K562 (cell line): ENCODE measurements at regions not wholly inside any gene's neighbourhood (a gene's known extent, or its start where the extent isn't known, plus 50 kb on each side); places are given as distances from the start of the nearest gene placed in this dataset.

Source experiments
- ATAC-seq: fragments of 200-7000 bp; cut with Tn5 transposase; 3 replicates; pipeline ENCODE4 v1.9.1; 2020; ENCODE audit warnings: moderate library complexity
- BruUV-seq: library from RNA; stranded (reverse); fragments of 400-500 nt; replicated peaks from 2 replicates; lab custom pipeline; 2021; lab: Mats Ljungman, UMichigan
- CTCF ChIA-PET: fragments of 300-600 bp; formaldehyde crosslinking; extraction: SDS; loops from one replicate; lab custom pipeline; 2021; ENCODE audit warnings: low intra/inter-chr PET ratio; lab: Yijun Ruan, JAX
- POLR2A ChIA-PET: fragments of 300-600, 350-650 bp; sonication (Branson Sonifier 250); formaldehyde crosslinking; extraction: SDS; loops from one replicate; lab custom pipeline; 2021; ENCODE audit warnings: antibody characterized with exemption, inconsistent platforms; lab: Yijun Ruan, JAX
- DNase-seq, 4 experiments: peaks; one replicate each; pipeline versions ENCODE4 v3.0.0 to v3.0.0-alpha.2; 2011 to 2018; ENCODE audit warnings: low spot score in 3 of 4, mixed read lengths in 3 of 4; ENCODE audit errors: extremely low read depth in 1 of 4
- FAIRE-seq: peaks from 2 replicates; lab custom pipeline; 2011; peaks lifted over from hg19 to GRCh38; lab: Jason Lieb, UNC
- H2AFZ ChIP-seq: 2 replicates; pipeline ENCODE4 v1.6.0; 2011; ENCODE audit warnings: low read depth, low read length, control low read depth, inconsistent platforms
- H3K27ac ChIP-seq: fragments of 200-600 bp; 3 replicates; pipeline ENCODE4 v1.8.0; 2011; ENCODE audit warnings: low read depth, mild to moderate bottlenecking, control low read depth, inconsistent platforms, low read length, moderate library complexity, mixed read lengths; ENCODE audit errors: extremely low read depth
- H3K27me3 ChIP-seq, 2 experiments: fragments of 300-600 bp in 1 of 2; 2 replicates in 1 of 2; 3 replicates in 1 of 2; pipeline versions ENCODE4 v1.6.0 to v1.8.0; 2011; ENCODE audit warnings: inconsistent platforms in 2 of 2, low read length in 2 of 2, mild to moderate bottlenecking in 1 of 2, mixed read lengths in 1 of 2, moderate library complexity in 1 of 2; ENCODE audit not compliant: control insufficient read depth in 2 of 2, insufficient read depth in 2 of 2
- H3K36me3 ChIP-seq: fragments of 300-600 bp; 3 replicates; pipeline ENCODE4 v1.8.0; 2011; ENCODE audit warnings: mild to moderate bottlenecking, low read length, inconsistent platforms; ENCODE audit not compliant: control insufficient read depth, insufficient read depth
- H3K4me1 ChIP-seq, 2 experiments: fragments of 200-600 bp in 1 of 2; replicated peaks in 1 of 2; 2 replicates in 1 of 2; 3 replicates in 1 of 2; pipeline versions ENCODE4 v1.5.1 to v1.8.0; 2011; ENCODE audit warnings: inconsistent platforms in 2 of 2, low read length in 2 of 2, mild to moderate bottlenecking in 1 of 2, mixed read lengths in 1 of 2, moderate library complexity in 1 of 2; ENCODE audit not compliant: control insufficient read depth in 2 of 2, insufficient read depth in 2 of 2
- H3K4me2 ChIP-seq: 2 replicates; pipeline ENCODE4 v1.6.1; 2011; ENCODE audit warnings: low read length, control low read depth, inconsistent platforms, mixed read lengths; ENCODE audit not compliant: insufficient read depth
- H3K4me3 ChIP-seq: fragments of 200-600 bp; sonication (generic), shearing (Covaris generic); 2 replicates; pipeline ENCODE4 v1.5.1; 2016; ENCODE audit warnings: control low read depth, inconsistent platforms
- H3K79me2 ChIP-seq: fragments of 200-600 bp; 3 replicates; pipeline ENCODE4 v1.8.0; 2011; ENCODE audit warnings: low read length, inconsistent platforms; ENCODE audit not compliant: control insufficient read depth, insufficient read depth
- H3K9ac ChIP-seq, 2 experiments: 2 replicates each; pipeline versions ENCODE4 v1.6.0 to v1.6.1; 2011; ENCODE audit warnings: low read depth in 2 of 2, low read length in 2 of 2, control low read depth in 1 of 2, inconsistent platforms in 1 of 2, mild to moderate bottlenecking in 1 of 2, mixed read lengths in 1 of 2; ENCODE audit not compliant: insufficient read depth in 1 of 2
- H3K9me1 ChIP-seq: one replicate; pipeline ENCODE4 v1.6.0; 2011; ENCODE audit warnings: inconsistent platforms, mild to moderate bottlenecking, low read length, moderate library complexity; ENCODE audit not compliant: control insufficient read depth, insufficient read depth
- H3K9me3 ChIP-seq: replicated peaks from 2 replicates; pipeline ENCODE4 v1.5.1; 2011; ENCODE audit warnings: low read depth, low read length, inconsistent platforms; ENCODE audit not compliant: control insufficient read depth, insufficient read depth
- H4K20me1 ChIP-seq: replicated peaks from 2 replicates; pipeline ENCODE4 v1.6.1; 2011; ENCODE audit warnings: low read length, inconsistent platforms, mixed read lengths; ENCODE audit not compliant: control insufficient read depth, insufficient read depth
- ARID1B ChIP-seq: fragments of 450-650 bp; IDR thresholded peaks from 2 replicates; pipeline ENCODE4 v1.6.1; 2016; ENCODE audit warnings: antibody characterized with exemption, mild to moderate bottlenecking, inconsistent platforms
- BRCA1 ChIP-seq, 2 experiments: fragments of 450-650 bp in 1 of 2; sonication (generic) in 1 of 2; formaldehyde crosslinking in 1 of 2; IDR thresholded peaks; 2 replicates each; pipeline versions ENCODE4 v1.5.0 to v1.6.1; 2017 to 2020; ENCODE audit warnings: mild to moderate bottlenecking in 1 of 2, missing genetic modification reagents in 1 of 2
- DMBX1 ChIP-seq: fragments of 250-450 bp; sonication (Bioruptor Pico); IDR thresholded peaks from 2 replicates; pipeline ENCODE4 v1.8.0; 2022; ENCODE audit warnings: inconsistent platforms, mild to moderate bottlenecking, moderate library complexity, borderline replicate concordance
- DPF2 ChIP-seq: fragments of 450-650 bp; IDR thresholded peaks from 2 replicates; pipeline ENCODE4 v1.6.1; 2016
- GTF2E2 ChIP-seq: fragments of 200-800 bp; sonication (Bioruptor generic); IDR thresholded peaks from 2 replicates; pipeline ENCODE4 v1.6.1; 2016; ENCODE audit warnings: missing genetic modification characterization, missing compliant biosample characterization
- POLR3G ChIP-seq: IDR thresholded peaks from 2 replicates; pipeline ENCODE4 v1.6.1; 2011; ENCODE audit not compliant: insufficient read length, insufficient replicate concordance; ENCODE audit errors: extremely low read depth
- RBFOX2 ChIP-seq: fragments of 200-400 bp; formaldehyde crosslinking; IDR thresholded peaks from 2 replicates; pipeline ENCODE4 v1.6.1; 2017; ENCODE audit warnings: low read depth, mild to moderate bottlenecking, low read length, moderate library complexity
- SLC30A9 ChIP-seq: fragments of 250-450 bp; sonication (Bioruptor Pico); IDR thresholded peaks from 2 replicates; pipeline ENCODE4 v1.8.0; 2022; ENCODE audit warnings: mild to moderate bottlenecking, moderate library complexity
- SMAD3 ChIP-seq: fragments of 450-650 bp; formaldehyde crosslinking; conservative IDR thresholded peaks from 2 replicates; pipeline ENCODE4 v1.4.0; 2020; ENCODE audit warnings: mild to moderate bottlenecking
- SMAD4 ChIP-seq: fragments of 250-450 bp; sonication (Bioruptor Pico); conservative IDR thresholded peaks from 2 replicates; pipeline ENCODE4 v1.8.0; 2021; ENCODE audit warnings: inconsistent platforms, mild to moderate bottlenecking, moderate library complexity
- SMARCA4 ChIP-seq: fragments of 450-650 bp; IDR thresholded peaks from 2 replicates; pipeline ENCODE4 v1.6.1; 2016
- TEAD4 ChIP-seq, 2 experiments: sonication (generic) in 1 of 2; formaldehyde crosslinking in 1 of 2; IDR thresholded peaks; 2 replicates each; pipeline versions ENCODE4 v1.6.1 to v1.8.0; 2012 to 2022; ENCODE audit warnings: borderline replicate concordance in 1 of 2, inconsistent platforms in 1 of 2, low read length in 1 of 2, mild to moderate bottlenecking in 1 of 2, missing genetic modification reagents in 1 of 2
- ZNF79 ChIP-seq: fragments of 250-450 bp; sonication (Bioruptor Pico); IDR thresholded peaks from 2 replicates; pipeline ENCODE4 v1.4.0; 2020; ENCODE audit warnings: low read depth, mild to moderate bottlenecking, moderate library complexity
- WGBS: fragments of 100-300 bp; shearing (Covaris generic); methylation state at CpG from one replicate; pipeline ENCODE4 v1.1.6; 2016; ENCODE audit warnings: low coverage, mixed read lengths; ENCODE audit not compliant: insufficient coverage; ENCODE audit errors: missing lambda C conversion rate; 5-methylcytosine and 5-hydroxymethylcytosine counted together
- in situ Hi-C: fragments of 300-500 bp; cut with MboI; formaldehyde crosslinking; loops from 4 replicates; pipeline ENCODE4 v1.15.0; 2018; ENCODE audit warnings: inconsistent platforms, mixed read lengths
- intact Hi-C: fragments of 100-400 bp; cut with micrococcal nuclease; formaldehyde crosslinking; loops from 2 replicates; pipeline ENCODE4 v1.14.2; 2022
- TF ChIP-seq, protein P1 (sequence below), 2 experiments: fragments of 250-450 bp in 1 of 2; fragments of 450-650 bp in 1 of 2; sonication (Bioruptor Pico) in 1 of 2; IDR thresholded peaks; 2 replicates each; pipeline versions ENCODE4 v1.6.1 to v1.8.0; 2016 to 2021; ENCODE audit warnings: mild to moderate bottlenecking in 2 of 2, moderate library complexity in 2 of 2, missing compliant biosample characterization in 1 of 2, missing genetic modification characterization in 1 of 2
- TF ChIP-seq, protein P2 (sequence below): sonication (generic); IDR thresholded peaks from 2 replicates; pipeline ENCODE4 v1.6.1; 2016
- TF ChIP-seq, protein P3 (sequence below): sonication (generic); formaldehyde crosslinking; IDR thresholded peaks from 2 replicates; pipeline ENCODE4 v1.8.1; 2023; ENCODE audit warnings: mild to moderate bottlenecking, missing genetic modification reagents

GRCh38 chr15:95639208-95639607, 691.3 kb upstream of the NR2F2 start:
- FAIRE-seq (no peak), ATAC-seq (peak; percentile 59), DNase-seq (peak; percentile 23 to 52 (median 30))
- intact Hi-C loops: no loop called here
- peaks cover 44% of the 10 kb centered on the region; the same call in 2 of the 3 replicates for H3K36me3 ChIP-seq
- H3K9ac ChIP-seq: peak overlapping the region; percentile 79 to 94
- CTCF ChIA-PET: no interaction called here
- no TSS peak for BruUV-seq
- peaks cover 5 to 52% of the 10 kb centered on the region in 2 experiments; a peak in 3 of 5 replicates for H3K4me1 ChIP-seq
- in situ Hi-C loops: no loop called here
- TF ChIP-seq DMBX1 (CRISPR knock-in tag): 0 out of 2 replicates have a peak, but pooled peaks have one; percentile 25
- no peak for TF ChIP-seq SMAD3 (CRISPR knock-in tag)
- TF ChIP-seq BRCA1 (IDR thresholded peaks at IDR 0.05): no peak
- TF ChIP-seq BRCA1 (CRISPR knock-in tag; IDR thresholded peaks at IDR 0.05): no peak
- TF ChIP-seq, protein P1, sequence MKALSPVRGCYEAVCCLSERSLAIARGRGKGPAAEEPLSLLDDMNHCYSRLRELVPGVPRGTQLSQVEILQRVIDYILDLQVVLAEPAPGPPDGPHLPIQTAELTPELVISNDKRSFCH (CRISPR knock-in tag; IDR thresholded peaks at IDR 0.05): no peak
- TF ChIP-seq, protein P1 (tag; IDR thresholded peaks at IDR 0.05): no peak
- TF ChIP-seq, protein P2, sequence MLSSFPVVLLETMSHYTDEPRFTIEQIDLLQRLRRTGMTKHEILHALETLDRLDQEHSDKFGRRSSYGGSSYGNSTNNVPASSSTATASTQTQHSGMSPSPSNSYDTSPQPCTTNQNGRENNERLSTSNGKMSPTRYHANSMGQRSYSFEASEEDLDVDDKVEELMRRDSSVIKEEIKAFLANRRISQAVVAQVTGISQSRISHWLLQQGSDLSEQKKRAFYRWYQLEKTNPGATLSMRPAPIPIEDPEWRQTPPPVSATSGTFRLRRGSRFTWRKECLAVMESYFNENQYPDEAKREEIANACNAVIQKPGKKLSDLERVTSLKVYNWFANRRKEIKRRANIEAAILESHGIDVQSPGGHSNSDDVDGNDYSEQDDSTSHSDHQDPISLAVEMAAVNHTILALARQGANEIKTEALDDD: 0 out of 2 replicates have a peak, but pooled peaks have one; percentile 22
- TF ChIP-seq GTF2E2 (tag): no peak
- no peak for TF ChIP-seq SMAD4 (CRISPR knock-in tag)
- TF ChIP-seq POLR3G: no peak
- TF ChIP-seq, protein P3, sequence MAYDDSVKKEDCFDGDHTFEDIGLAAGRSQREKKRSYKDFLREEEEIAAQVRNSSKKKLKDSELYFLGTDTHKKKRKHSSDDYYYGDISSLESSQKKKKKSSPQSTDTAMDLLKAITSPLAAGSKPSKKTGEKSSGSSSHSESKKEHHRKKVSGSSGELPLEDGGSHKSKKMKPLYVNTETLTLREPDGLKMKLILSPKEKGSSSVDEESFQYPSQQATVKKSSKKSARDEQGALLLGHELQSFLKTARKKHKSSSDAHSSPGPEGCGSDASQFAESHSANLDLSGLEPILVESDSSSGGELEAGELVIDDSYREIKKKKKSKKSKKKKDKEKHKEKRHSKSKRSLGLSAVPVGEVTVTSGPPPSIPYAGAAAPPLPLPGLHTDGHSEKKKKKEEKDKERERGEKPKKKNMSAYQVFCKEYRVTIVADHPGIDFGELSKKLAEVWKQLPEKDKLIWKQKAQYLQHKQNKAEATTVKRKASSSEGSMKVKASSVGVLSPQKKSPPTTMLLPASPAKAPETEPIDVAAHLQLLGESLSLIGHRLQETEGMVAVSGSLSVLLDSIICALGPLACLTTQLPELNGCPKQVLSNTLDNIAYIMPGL (CRISPR knock-in tag): no peak
- TF ChIP-seq RBFOX2: peak; percentile 46; the same call in 1 of the 2 replicates
- no peak for TF ChIP-seq DPF2
- TF ChIP-seq ARID1B: peak; percentile 27; the same call in 1 of the 2 replicates
- peak; percentile 54; the same call in 1 of the 2 replicates for TF ChIP-seq SMARCA4
- no peak for TF ChIP-seq TEAD4 (IDR thresholded peaks at IDR 0.05; ENCODE audit: low read length)
- no peak for TF ChIP-seq TEAD4 (CRISPR knock-in tag; IDR thresholded peaks at IDR 0.05; ENCODE audit: borderline replicate concordance)
- TF ChIP-seq ZNF79 (CRISPR knock-in tag): no peak
- no peak for TF ChIP-seq SLC30A9 (CRISPR knock-in tag)
- peak overlapping the region; percentile 75 for H2AFZ ChIP-seq
- H3K27me3 ChIP-seq: no peaks in the 10 kb centered on the region
- peak overlapping the region; percentile 78 for H3K27ac ChIP-seq
- peak overlapping the region; percentile 88 for H3K4me2 ChIP-seq
- H3K9me1 ChIP-seq: no peaks in the 10 kb centered on the region
- peaks cover 11% of the 10 kb centered on the region; the same call in 1 of the 2 replicates for H4K20me1 ChIP-seq
- peak overlapping the region; percentile 51 for H3K4me3 ChIP-seq
- H3K9me3 ChIP-seq: no peaks in the 10 kb centered on the region
- POLR2A ChIA-PET: interaction anchor here (0.6 to 8.6 kb wide), 8 partner anchors 8 to 290 kb away, joined by 3 to 56 read pairs (median 4); no protein-coding TSS in a partner anchor
- H3K79me2 ChIP-seq: peaks cover 73% of the 10 kb centered on the region
- 0% methylated on average over 4 of the region's 4 CpGs for WGBS
